ENCODE measurements at regions not wholly inside any gene's neighbourhood (a gene's known extent, or its start where the extent isn't known, plus 50 kb on each side); places are given as distances from the start of the nearest gene placed in this dataset.

GRCh38 chr2:118716102-118716501 lies 131.3 kb downstream of the EN1 start:
- DNase-seq (ENCODE audit: low spot score) (no peak), ATAC-seq (no peak)
- no peaks in the 10 kb centered on the region for H3K36me3 Mint-ChIP-seq
- peaks cover 15% of the 10 kb centered on the region for H3K4me1 Mint-ChIP-seq
- TF ChIP-seq GABPB1 (CRISPR knock-in tag; IDR thresholded peaks at IDR 0.05) (no peak), ZNF423 (CRISPR knock-in tag; IDR thresholded peaks at IDR 0.05) (no peak), ZNF671 (CRISPR knock-in tag; IDR thresholded peaks at IDR 0.05) (no peak), CTCF (IDR thresholded peaks at IDR 0.05) (no peak), ATF3 (CRISPR knock-in tag; conservative IDR thresholded peaks at IDR 0.05) (no peak), TEAD4 (CRISPR knock-in tag; IDR thresholded peaks at IDR 0.05) (no peak), ZNF121 (CRISPR knock-in tag; IDR thresholded peaks at IDR 0.05) (no peak)
- TF ChIP-seq, protein P1, sequence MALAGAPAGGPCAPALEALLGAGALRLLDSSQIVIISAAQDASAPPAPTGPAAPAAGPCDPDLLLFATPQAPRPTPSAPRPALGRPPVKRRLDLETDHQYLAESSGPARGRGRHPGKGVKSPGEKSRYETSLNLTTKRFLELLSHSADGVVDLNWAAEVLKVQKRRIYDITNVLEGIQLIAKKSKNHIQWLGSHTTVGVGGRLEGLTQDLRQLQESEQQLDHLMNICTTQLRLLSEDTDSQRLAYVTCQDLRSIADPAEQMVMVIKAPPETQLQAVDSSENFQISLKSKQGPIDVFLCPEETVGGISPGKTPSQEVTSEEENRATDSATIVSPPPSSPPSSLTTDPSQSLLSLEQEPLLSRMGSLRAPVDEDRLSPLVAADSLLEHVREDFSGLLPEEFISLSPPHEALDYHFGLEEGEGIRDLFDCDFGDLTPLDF (CRISPR knock-in tag; IDR thresholded peaks at IDR 0.05) = no peak
- TF ChIP-seq, protein P2, sequence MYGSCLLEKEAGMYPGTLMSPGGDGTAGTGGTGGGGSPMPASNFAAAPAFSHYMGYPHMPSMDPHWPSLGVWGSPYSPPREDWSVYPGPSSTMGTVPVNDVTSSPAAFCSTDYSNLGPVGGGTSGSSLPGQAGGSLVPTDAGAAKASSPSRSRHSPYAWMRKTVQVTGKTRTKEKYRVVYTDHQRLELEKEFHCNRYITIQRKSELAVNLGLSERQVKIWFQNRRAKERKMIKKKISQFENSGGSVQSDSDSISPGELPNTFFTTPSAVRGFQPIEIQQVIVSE (CRISPR knock-in tag; IDR thresholded peaks at IDR 0.05; ENCODE audit: borderline replicate concordance) = no peak
- TF ChIP-seq, protein P3, sequence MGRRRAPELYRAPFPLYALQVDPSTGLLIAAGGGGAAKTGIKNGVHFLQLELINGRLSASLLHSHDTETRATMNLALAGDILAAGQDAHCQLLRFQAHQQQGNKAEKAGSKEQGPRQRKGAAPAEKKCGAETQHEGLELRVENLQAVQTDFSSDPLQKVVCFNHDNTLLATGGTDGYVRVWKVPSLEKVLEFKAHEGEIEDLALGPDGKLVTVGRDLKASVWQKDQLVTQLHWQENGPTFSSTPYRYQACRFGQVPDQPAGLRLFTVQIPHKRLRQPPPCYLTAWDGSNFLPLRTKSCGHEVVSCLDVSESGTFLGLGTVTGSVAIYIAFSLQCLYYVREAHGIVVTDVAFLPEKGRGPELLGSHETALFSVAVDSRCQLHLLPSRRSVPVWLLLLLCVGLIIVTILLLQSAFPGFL (CRISPR knock-in tag; IDR thresholded peaks at IDR 0.05; ENCODE audit: borderline replicate concordance) = no peak
- H3K4me3 Mint-ChIP-seq = no peak overlapping the region
- ChIA-PET POLR2A (no interaction called here), CTCF (no interaction called here)
- no peaks in the 10 kb centered on the region for H3K9me3 Mint-ChIP-seq
- H3K27ac Mint-ChIP-seq = no peak overlapping the region
- H3K27me3 Mint-ChIP-seq (ENCODE audit: low read depth) = no peaks in the 10 kb centered on the region; the same call in 1 of the 2 replicates

GRCh38 chr2:118714118-118714517 lies 133.3 kb downstream of the EN1 start:
- H3K27me3 Mint-ChIP-seq (ENCODE audit: low read depth) = no peaks in the 10 kb centered on the region; the same call in 1 of the 2 replicates
- H3K36me3 Mint-ChIP-seq = no peaks in the 10 kb centered on the region
- peaks cover 18% of the 10 kb centered on the region for H3K4me1 Mint-ChIP-seq

More at GRCh38 chr2:118714118-118714517, 133.3 kb downstream of the EN1 start:
- no peak for DNase-seq (ENCODE audit: low spot score)
- no peak for ATAC-seq
- no peak for TF ChIP-seq NR2C2 (CRISPR knock-in tag; IDR thresholded peaks at IDR 0.05)
- no peak for TF ChIP-seq ZNF423 (CRISPR knock-in tag; IDR thresholded peaks at IDR 0.05)
- no peak for TF ChIP-seq IRF2 (CRISPR knock-in tag; IDR thresholded peaks at IDR 0.05; ENCODE audit: borderline replicate concordance, low read depth)
- TF ChIP-seq, protein P4, sequence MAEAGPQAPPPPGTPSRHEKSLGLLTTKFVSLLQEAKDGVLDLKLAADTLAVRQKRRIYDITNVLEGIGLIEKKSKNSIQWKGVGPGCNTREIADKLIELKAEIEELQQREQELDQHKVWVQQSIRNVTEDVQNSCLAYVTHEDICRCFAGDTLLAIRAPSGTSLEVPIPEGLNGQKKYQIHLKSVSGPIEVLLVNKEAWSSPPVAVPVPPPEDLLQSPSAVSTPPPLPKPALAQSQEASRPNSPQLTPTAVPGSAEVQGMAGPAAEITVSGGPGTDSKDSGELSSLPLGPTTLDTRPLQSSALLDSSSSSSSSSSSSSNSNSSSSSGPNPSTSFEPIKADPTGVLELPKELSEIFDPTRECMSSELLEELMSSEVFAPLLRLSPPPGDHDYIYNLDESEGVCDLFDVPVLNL (CRISPR knock-in tag; IDR thresholded peaks at IDR 0.05; ENCODE audit: borderline replicate concordance, low read depth) = no peak
- no peak for TF ChIP-seq ATF6 (CRISPR knock-in tag; IDR thresholded peaks at IDR 0.05)
- TF ChIP-seq NFE2L1 (CRISPR knock-in tag; IDR thresholded peaks at IDR 0.05) = no peak
- no peak for TF ChIP-seq FOXK1 (CRISPR knock-in tag; IDR thresholded peaks at IDR 0.05)
- TF ChIP-seq ATF2 (CRISPR knock-in tag; IDR thresholded peaks at IDR 0.05; ENCODE audit: borderline replicate concordance, low read depth) = no peak
- no peak for TF ChIP-seq ZNF396 (CRISPR knock-in tag; IDR thresholded peaks at IDR 0.05; ENCODE audit: borderline replicate concordance)
- Mint-ChIP-seq H3K4me3 (no peak overlapping the region), H3K27ac (no peak overlapping the region), H3K9me3 (no peaks in the 10 kb centered on the region; the same call in 1 of the 2 replicates)
- POLR2A ChIA-PET = no interaction called here
- CTCF ChIA-PET = interaction anchor here (1.1 kb wide), 1 partner anchor 175 kb away, joined by 3 read pairs; no protein-coding TSS in a partner anchor

Measured in WTC11 (cell line).